PC-3 (cell line): ENCODE measurements at regions not wholly inside any gene's neighbourhood (a gene's known extent, or its start where the extent isn't known, plus 50 kb on each side); places are given as distances from the start of the nearest gene placed in this dataset.
A peak's percentile ranks its signal among the peaks of the same experiment; 100 is the strongest.

Source experiments
- ATAC-seq: fragments of 200-7000 bp; cut with Tn5 transposase; 2 replicates; pipeline ENCODE4 v1.9.1; 2020; ENCODE audit warnings: mild to moderate bottlenecking, moderate library complexity
- BruUV-seq: library from RNA; stranded (reverse); fragments of 400-500 nt; replicated peaks from 2 replicates; lab custom pipeline; 2021; lab: Mats Ljungman, UMichigan
- CTCF ChIA-PET: fragments of 300-600 bp; sonication (Branson Sonifier 250); formaldehyde crosslinking; loops from one replicate; lab custom pipeline; 2022; ENCODE audit warnings: antibody characterized with exemption; lab: Charles Lee
- POLR2A ChIA-PET: fragments of 300-600 bp; sonication (Branson Sonifier 250); formaldehyde crosslinking; loops from one replicate; lab custom pipeline; 2022; ENCODE audit warnings: antibody characterized with exemption; ENCODE audit not compliant: unreplicated experiment; lab: Charles Lee
- DNase-seq: peaks from one replicate; pipeline ENCODE4 v3.0.0-alpha.2; 2015
- H2AFZ ChIP-seq: fragments of 300-600 bp; sonication (generic); 2 replicates; pipeline ENCODE4 v1.6.0; 2016; ENCODE audit warnings: antibody characterized with exemption, low read length
- H3F3A ChIP-seq: fragments of 300-600 bp; sonication (generic); one replicate; pipeline ENCODE4 v1.6.0; 2017; ENCODE audit warnings: antibody characterized with exemption, low read length, control low read depth, mild to moderate bottlenecking; ENCODE audit not compliant: unreplicated experiment
- H3K27ac ChIP-seq: fragments of 300-600 bp; sonication (generic); 2 replicates; pipeline ENCODE4 v1.5.1; 2016; ENCODE audit warnings: mild to moderate bottlenecking, low read length
- H3K27me3 ChIP-seq: fragments of 300-600 bp; sonication (generic); 2 replicates; pipeline ENCODE4 v1.6.1; 2016; ENCODE audit warnings: low read length, mixed read lengths
- H3K36me3 ChIP-seq: fragments of 300-600 bp; sonication (generic); 2 replicates; pipeline ENCODE4 v1.6.1; 2016; ENCODE audit warnings: low read depth, mixed run types, low read length, mixed read lengths
- H3K4me1 ChIP-seq: fragments of 300-600 bp; sonication (generic); 2 replicates; pipeline ENCODE4 v1.5.1; 2016; ENCODE audit warnings: low read length; ENCODE audit not compliant: insufficient read depth
- H3K4me2 ChIP-seq: fragments of 300-600 bp; sonication (generic); 2 replicates; pipeline ENCODE4 v1.6.0; 2016; ENCODE audit warnings: low read length
- H3K4me3 ChIP-seq: fragments of 300-600 bp; sonication (generic); 2 replicates; pipeline ENCODE4 v1.5.1; 2016; ENCODE audit warnings: mild to moderate bottlenecking, low read length, mixed read lengths
- H3K79me2 ChIP-seq: fragments of 300-600 bp; sonication (generic); 2 replicates; pipeline ENCODE4 v1.6.1; 2017; ENCODE audit warnings: low read length, mixed read lengths
- H3K9ac ChIP-seq: fragments of 300-600 bp; sonication (generic); 2 replicates; pipeline ENCODE4 v1.6.0; 2016; ENCODE audit warnings: mild to moderate bottlenecking, low read length
- H3K9me2 ChIP-seq: fragments of 300-600 bp; sonication (generic); replicated peaks from 2 replicates; pipeline ENCODE4 v1.6.1; 2016; ENCODE audit warnings: mixed run types, low read length, mixed read lengths
- H3K9me3 ChIP-seq: fragments of 300-600 bp; sonication (generic); 2 replicates; pipeline ENCODE4 v1.6.1; 2016; ENCODE audit warnings: low read length, mixed read lengths
- H4K20me1 ChIP-seq: fragments of 300-600 bp; sonication (generic); 2 replicates; pipeline ENCODE4 v1.6.1; 2016; ENCODE audit warnings: low read length, mixed read lengths
- EZH2 ChIP-seq: fragments of 300-600 bp; sonication (generic); IDR thresholded peaks from one replicate; pipeline ENCODE4 v1.6.1; 2017; ENCODE audit warnings: antibody characterized with exemption, mild to moderate bottlenecking, low read length; ENCODE audit not compliant: unreplicated experiment
- EZH2phosphoT487 ChIP-seq: fragments of 300-600 bp; sonication (generic); IDR thresholded peaks from 2 replicates; pipeline ENCODE4 v1.6.1; 2018; ENCODE audit warnings: mild to moderate bottlenecking, antibody characterized with exemption, low read length, borderline replicate concordance
- intact Hi-C: fragments of 100-400 bp; cut with micrococcal nuclease; formaldehyde crosslinking; loops from 2 replicates; pipeline ENCODE4 v1.9.0; 2023
- TF ChIP-seq, protein P1 (sequence below): fragments of 300-600 bp; sonication (generic); conservative IDR thresholded peaks from 2 replicates; pipeline ENCODE4 v1.5.1; 2017; ENCODE audit warnings: antibody characterized with exemption, low read depth, mild to moderate bottlenecking, low read length

DNA sequence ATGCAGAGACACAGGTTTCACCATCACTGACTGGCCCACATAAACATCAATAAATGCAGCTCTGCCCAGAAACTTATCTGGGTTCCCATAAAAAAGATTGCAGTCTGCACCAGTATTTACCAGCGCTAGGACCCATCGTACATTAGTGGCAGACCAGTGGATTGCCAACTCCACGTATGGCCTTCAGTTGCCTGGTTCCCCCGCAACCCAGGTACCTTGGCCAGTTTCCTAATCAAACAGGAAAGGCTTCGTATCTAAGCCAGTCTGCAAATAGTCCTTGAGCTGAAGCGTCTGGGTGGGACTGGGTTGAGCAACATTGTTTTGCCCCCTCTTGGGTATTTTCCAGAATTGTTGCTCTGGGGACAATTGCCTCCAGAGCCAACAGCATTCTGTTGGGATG, 1639.3 kb downstream of the MRPL39 start:
- no peak for ATAC-seq
- POLR2A ChIA-PET: no interaction called here
- intact Hi-C loops: loop anchor here (1.0 to 10.0 kb wide), 8 partner anchors 32 to 803 kb away; no protein-coding TSS in a partner anchor

DNA sequence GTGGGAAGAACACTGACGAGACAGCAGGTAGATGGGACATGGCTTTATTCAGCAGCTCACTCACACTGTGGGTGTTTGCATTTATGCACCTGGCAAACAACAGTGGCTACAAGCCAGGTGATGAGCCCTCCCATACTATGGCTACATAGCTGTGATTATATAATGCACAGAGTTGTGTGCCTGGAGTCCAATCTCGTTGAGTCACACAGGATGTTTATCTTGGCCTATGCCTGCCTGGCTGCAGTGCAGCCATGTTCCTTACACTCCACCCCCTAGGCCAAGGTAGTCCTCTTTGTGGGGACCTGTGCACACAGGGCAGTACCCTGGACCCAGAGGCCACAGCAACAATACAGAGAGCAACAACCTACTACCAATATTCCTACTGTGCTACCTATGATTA, 1643.8 kb downstream of the MRPL39 start:
- H3F3A ChIP-seq: no peaks in the 10 kb centered on the region
- no peak overlapping the region for H3K9ac ChIP-seq
- H2AFZ ChIP-seq: no peak overlapping the region
- H3K79me2 ChIP-seq: no peaks in the 10 kb centered on the region
- BruUV-seq: no TSS peak
- H3K27ac ChIP-seq: peak overlapping the region; percentile 14; the same call in 1 of the 2 replicates
- ChIA-PET POLR2A (no interaction called here), CTCF (no interaction called here)
- H3K27me3 ChIP-seq: no peaks in the 10 kb centered on the region
- no peaks in the 10 kb centered on the region for H3K9me2 ChIP-seq
- H3K4me2 ChIP-seq: no peak overlapping the region
- H3K4me1 ChIP-seq: peaks cover 16% of the 10 kb centered on the region
- H3K36me3 ChIP-seq: no peaks in the 10 kb centered on the region
- TF ChIP-seq EZH2phosphoT487 (no peak), EZH2 (no peak)
- TF ChIP-seq, protein P1, sequence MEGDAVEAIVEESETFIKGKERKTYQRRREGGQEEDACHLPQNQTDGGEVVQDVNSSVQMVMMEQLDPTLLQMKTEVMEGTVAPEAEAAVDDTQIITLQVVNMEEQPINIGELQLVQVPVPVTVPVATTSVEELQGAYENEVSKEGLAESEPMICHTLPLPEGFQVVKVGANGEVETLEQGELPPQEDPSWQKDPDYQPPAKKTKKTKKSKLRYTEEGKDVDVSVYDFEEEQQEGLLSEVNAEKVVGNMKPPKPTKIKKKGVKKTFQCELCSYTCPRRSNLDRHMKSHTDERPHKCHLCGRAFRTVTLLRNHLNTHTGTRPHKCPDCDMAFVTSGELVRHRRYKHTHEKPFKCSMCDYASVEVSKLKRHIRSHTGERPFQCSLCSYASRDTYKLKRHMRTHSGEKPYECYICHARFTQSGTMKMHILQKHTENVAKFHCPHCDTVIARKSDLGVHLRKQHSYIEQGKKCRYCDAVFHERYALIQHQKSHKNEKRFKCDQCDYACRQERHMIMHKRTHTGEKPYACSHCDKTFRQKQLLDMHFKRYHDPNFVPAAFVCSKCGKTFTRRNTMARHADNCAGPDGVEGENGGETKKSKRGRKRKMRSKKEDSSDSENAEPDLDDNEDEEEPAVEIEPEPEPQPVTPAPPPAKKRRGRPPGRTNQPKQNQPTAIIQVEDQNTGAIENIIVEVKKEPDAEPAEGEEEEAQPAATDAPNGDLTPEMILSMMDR: no peak
- DNase-seq: peak; percentile 84
- intact Hi-C loops: loop anchor here (10.0 kb wide), 3 partner anchors 489 to 799 kb away; no protein-coding TSS in a partner anchor
- H3K4me3 ChIP-seq: no peak overlapping the region
- H3K9me3 ChIP-seq: no peaks in the 10 kb centered on the region
- H4K20me1 ChIP-seq: no peaks in the 10 kb centered on the region
- peak; percentile 84 for ATAC-seq

More for the DNA sequence above, 1639.3 kb downstream of the MRPL39 start:
- H3K4me1 ChIP-seq: peaks cover 7% of the 10 kb centered on the region
- no peaks in the 10 kb centered on the region for H3K9me2 ChIP-seq
- no TSS peak for BruUV-seq
- H3K9me3 ChIP-seq: no peaks in the 10 kb centered on the region
- no peak overlapping the region for H2AFZ ChIP-seq
- no peak overlapping the region for H3K4me2 ChIP-seq
- CTCF ChIA-PET: no interaction called here
- no peak for TF ChIP-seq EZH2
- no peak for TF ChIP-seq EZH2phosphoT487
- TF ChIP-seq, protein P1: no peak
- DNase-seq: no peak
- no peaks in the 10 kb centered on the region for H4K20me1 ChIP-seq
- H3K9ac ChIP-seq: no peak overlapping the region
- H3K4me3 ChIP-seq: no peak overlapping the region
- H3K36me3 ChIP-seq: no peaks in the 10 kb centered on the region
- H3F3A ChIP-seq: no peaks in the 10 kb centered on the region
- H3K79me2 ChIP-seq: no peaks in the 10 kb centered on the region
- H3K27me3 ChIP-seq: no peaks in the 10 kb centered on the region
- H3K27ac ChIP-seq: no peak overlapping the region

DNA sequence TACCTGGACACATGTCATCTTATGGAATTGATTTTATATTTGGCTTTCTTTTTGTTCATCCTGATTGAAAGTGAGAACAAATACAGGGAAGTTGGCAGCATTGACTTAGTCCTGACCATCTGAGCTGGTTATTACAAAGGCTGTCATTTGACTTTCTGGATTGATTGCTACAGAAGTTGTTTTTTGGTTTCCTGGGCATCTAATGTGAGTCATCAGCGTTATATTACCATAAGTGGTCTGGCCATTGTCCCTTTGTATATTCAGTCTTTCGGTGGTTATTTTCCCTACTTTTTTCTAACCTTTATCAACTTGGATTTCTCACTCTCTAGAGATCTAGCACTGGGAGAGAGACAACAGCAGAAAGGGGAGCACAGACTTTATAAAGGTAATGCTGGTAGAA, 1646.5 kb downstream of the MRPL39 start:
- TF ChIP-seq, protein P1: no peak
- no peak for TF ChIP-seq EZH2
- TF ChIP-seq EZH2phosphoT487: no peak
- Histone ChIP-seq H3K27ac (peak overlapping the region; percentile 42), H2AFZ (0 out of 2 replicates have a peak overlapping the region, but pooled peaks have one; percentile 2), H3K9me2 (no peaks in the 10 kb centered on the region), H3K9me3 (no peaks in the 10 kb centered on the region), H3K36me3 (no peaks in the 10 kb centered on the region), H3K4me1 (peaks cover 19% of the 10 kb centered on the region), H3K27me3 (no peaks in the 10 kb centered on the region), H3K9ac (no peak overlapping the region), H3K4me3 (no peak overlapping the region), H3K4me2 (0 out of 2 replicates have a peak overlapping the region, but pooled peaks have one; percentile 9), H3K79me2 (no peaks in the 10 kb centered on the region), H4K20me1 (no peaks in the 10 kb centered on the region), H3F3A (no peaks in the 10 kb centered on the region)
- BruUV-seq: no TSS peak
- DNase-seq: peak; percentile 68
- peak; percentile 52 for ATAC-seq
- intact Hi-C loops: loop anchor here (10.0 kb wide), 3 partner anchors 486 to 796 kb away; no protein-coding TSS in a partner anchor
- CTCF ChIA-PET: no interaction called here
- POLR2A ChIA-PET: no interaction called here
